Tibial nerve (tissue), 4 donors: ENCODE measurements at regions not wholly inside any gene's neighbourhood (a gene's known extent, or its start where the extent isn't known, plus 50 kb on each side); places are given as distances from the start of the nearest gene placed in this dataset.

Source experiments
- DNase-seq, 2 donors: peaks; one replicate each; pipeline ENCODE4 v3.0.0-alpha.2; 2019; ENCODE audit warnings: low spot score in 2 of 2
- H3K27ac ChIP-seq, 4 donors: fragments of 200-600 bp; sonication (generic) in 3 of 4; one replicate each; pipeline ENCODE4 v1.5.1; 2017 to 2019; ENCODE audit warnings: mild to moderate bottlenecking in 1 of 4
- H3K27me3 ChIP-seq, 2 donors: fragments of 200-600 bp; sonication (generic) in 1 of 2; one replicate each; pipeline versions ENCODE4 v1.5.1 to v1.6.0; 2017 to 2019
- H3K36me3 ChIP-seq, 3 donors: fragments of 200-600 bp; sonication (generic); one replicate each; pipeline ENCODE4 v1.5.1; 2018 to 2019
- H3K4me1 ChIP-seq, 4 donors: fragments of 200-600 bp; sonication (generic) in 3 of 4; one replicate each; pipeline ENCODE4 v1.5.1; 2017 to 2019
- H3K4me3 ChIP-seq, 4 donors: fragments of 200-600 bp; sonication (generic) in 3 of 4; one replicate each; pipeline ENCODE4 v1.5.1; 2017 to 2019; ENCODE audit warnings: mild to moderate bottlenecking in 1 of 4, moderate library complexity in 1 of 4
- H3K9me3 ChIP-seq, 4 donors: fragments of 200-600 bp; sonication (generic) in 3 of 4; one replicate each; pipeline ENCODE4 v1.5.1; 2017 to 2019
- EP300 ChIP-seq, 2 donors: sonication (generic); formaldehyde crosslinking; IDR thresholded peaks; one replicate each; pipeline ENCODE4 v1.6.1; 2017; ENCODE audit warnings: antibody characterized with exemption in 2 of 2, mild to moderate bottlenecking in 1 of 2
- POLR2A ChIP-seq, 2 donors: fragments of 450-650 bp; IDR thresholded peaks; one replicate each; pipeline ENCODE4 v1.6.1; 2017; ENCODE audit warnings: antibody characterized with exemption in 2 of 2, mild to moderate bottlenecking in 2 of 2, moderate library complexity in 2 of 2
- WGBS, 2 donors: methylation state at CpG; one replicate each; pipeline ENCODE4 v1.1.5; 2018; 5-methylcytosine and 5-hydroxymethylcytosine counted together
- TF ChIP-seq, protein P1 (sequence below), 5 experiments: fragments of 200-600 bp in 3 of 5; fragments of 450-650 bp in 2 of 5; sonication (generic) in 3 of 5; IDR thresholded peaks; one replicate each; pipeline ENCODE4 v1.5.1; 2016 to 2019; ENCODE audit warnings: antibody characterized with exemption in 5 of 5, mild to moderate bottlenecking in 3 of 5, moderate library complexity in 2 of 5

DNA sequence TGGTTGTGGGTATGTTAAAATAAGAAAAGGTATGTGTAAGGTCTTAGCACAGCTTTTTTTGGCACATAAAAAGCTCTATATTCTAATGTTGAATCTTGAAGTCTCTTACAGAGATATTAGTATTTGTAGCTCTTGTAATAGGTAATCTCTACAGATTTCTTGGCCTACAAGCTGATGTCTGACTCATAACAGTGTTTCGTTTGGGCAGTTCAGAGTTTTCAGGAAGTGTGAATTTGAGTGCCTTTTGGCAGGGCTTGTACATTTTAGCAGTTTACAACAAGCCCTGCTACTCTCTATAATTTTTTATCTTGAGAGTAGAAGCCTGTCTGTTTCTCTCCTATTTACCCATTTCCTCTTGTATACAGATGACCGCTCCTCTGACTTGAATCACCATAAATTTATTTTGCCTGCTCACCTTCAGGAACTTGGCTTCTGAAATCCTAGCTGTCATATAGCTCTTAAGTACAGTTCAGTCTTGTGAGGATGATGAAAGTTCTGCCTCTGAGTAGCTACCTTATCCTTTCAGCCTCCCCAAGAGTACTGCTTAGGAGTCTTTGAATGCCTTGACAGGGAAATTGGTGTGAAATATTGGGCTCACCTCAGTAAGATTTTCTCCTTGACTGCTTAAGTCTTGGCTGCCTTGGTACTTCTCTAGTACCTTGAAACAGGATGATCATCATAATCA lies 419.9 kb upstream of the RARB start:
- no peak for TF ChIP-seq EP300 (IDR thresholded peaks at IDR 0.05)
- TF ChIP-seq, protein P1, sequence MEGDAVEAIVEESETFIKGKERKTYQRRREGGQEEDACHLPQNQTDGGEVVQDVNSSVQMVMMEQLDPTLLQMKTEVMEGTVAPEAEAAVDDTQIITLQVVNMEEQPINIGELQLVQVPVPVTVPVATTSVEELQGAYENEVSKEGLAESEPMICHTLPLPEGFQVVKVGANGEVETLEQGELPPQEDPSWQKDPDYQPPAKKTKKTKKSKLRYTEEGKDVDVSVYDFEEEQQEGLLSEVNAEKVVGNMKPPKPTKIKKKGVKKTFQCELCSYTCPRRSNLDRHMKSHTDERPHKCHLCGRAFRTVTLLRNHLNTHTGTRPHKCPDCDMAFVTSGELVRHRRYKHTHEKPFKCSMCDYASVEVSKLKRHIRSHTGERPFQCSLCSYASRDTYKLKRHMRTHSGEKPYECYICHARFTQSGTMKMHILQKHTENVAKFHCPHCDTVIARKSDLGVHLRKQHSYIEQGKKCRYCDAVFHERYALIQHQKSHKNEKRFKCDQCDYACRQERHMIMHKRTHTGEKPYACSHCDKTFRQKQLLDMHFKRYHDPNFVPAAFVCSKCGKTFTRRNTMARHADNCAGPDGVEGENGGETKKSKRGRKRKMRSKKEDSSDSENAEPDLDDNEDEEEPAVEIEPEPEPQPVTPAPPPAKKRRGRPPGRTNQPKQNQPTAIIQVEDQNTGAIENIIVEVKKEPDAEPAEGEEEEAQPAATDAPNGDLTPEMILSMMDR (IDR thresholded peaks at IDR 0.05), result no peak
- no peak for TF ChIP-seq POLR2A (IDR thresholded peaks at IDR 0.05)
- H3K9me3 ChIP-seq, result no peaks in the 10 kb centered on the region
- no peak for DNase-seq
- no peaks in the 10 kb centered on the region for H3K27me3 ChIP-seq
- 60 to 72% methylated on average over 2 of the region's 2 CpGs for WGBS, 2 donors
- H3K4me3 ChIP-seq, result no peak overlapping the region
- H3K36me3 ChIP-seq, result no peaks in the 10 kb centered on the region
- H3K4me1 ChIP-seq, result peaks cover 0 to 4% (median 0%) of the 10 kb centered on the region in 4 donors
- peak overlapping the region in 1 of 4 donors; percentile 51 for H3K27ac ChIP-seq

GRCh38 chr3:25009665-25010064 lies 418.4 kb upstream of the RARB start:
- no peaks in the 10 kb centered on the region for H3K36me3 ChIP-seq
- TF ChIP-seq EP300 (IDR thresholded peaks at IDR 0.05), result peak in 1 of 2 donors; percentile 20
- TF ChIP-seq, protein P1 (IDR thresholded peaks at IDR 0.05), result no peak
- TF ChIP-seq POLR2A (IDR thresholded peaks at IDR 0.05), result no peak
- 61 to 62% methylated on average over 2 of the region's 2 CpGs for WGBS, 2 donors

DNA sequence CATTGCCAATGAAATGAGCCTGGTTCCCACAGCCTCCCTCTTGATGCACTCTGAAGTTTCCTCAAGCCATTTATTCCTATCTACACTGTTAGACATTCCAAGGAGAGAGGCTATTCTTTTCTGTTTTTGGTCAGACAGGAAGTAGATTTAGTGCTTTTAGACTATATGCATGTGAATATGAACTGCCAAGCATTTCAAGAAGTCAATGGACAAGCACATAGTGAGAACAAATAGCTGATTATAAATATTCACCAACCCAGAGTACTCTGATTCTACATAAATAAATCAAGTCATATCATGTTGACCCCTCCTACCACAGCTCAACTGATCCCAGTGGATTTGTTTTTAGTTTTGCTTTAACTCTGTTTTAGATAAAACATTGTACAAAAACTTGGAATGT lies 412.5 kb upstream of the RARB start:
- H3K4me3 ChIP-seq, result no peak overlapping the region
- no peaks in the 10 kb centered on the region for H3K9me3 ChIP-seq
- no peaks in the 10 kb centered on the region for H3K36me3 ChIP-seq
- TF ChIP-seq EP300 (IDR thresholded peaks at IDR 0.05) (no peak), POLR2A (IDR thresholded peaks at IDR 0.05) (no peak)
- TF ChIP-seq, protein P1 (IDR thresholded peaks at IDR 0.05), result no peak
- H3K27me3 ChIP-seq, result no peaks in the 10 kb centered on the region
- no peak overlapping the region for H3K27ac ChIP-seq
- DNase-seq, result no peak
- no peaks in the 10 kb centered on the region for H3K4me1 ChIP-seq

More at GRCh38 chr3:25009665-25010064, 418.4 kb upstream of the RARB start:
- no peak overlapping the region for H3K27ac ChIP-seq
- peaks cover 0 to 4% (median 0%) of the 10 kb centered on the region in 4 donors for H3K4me1 ChIP-seq
- H3K4me3 ChIP-seq, result no peak overlapping the region
- no peaks in the 10 kb centered on the region for H3K9me3 ChIP-seq
- H3K27me3 ChIP-seq, result no peaks in the 10 kb centered on the region
- no peak for DNase-seq

DNA sequence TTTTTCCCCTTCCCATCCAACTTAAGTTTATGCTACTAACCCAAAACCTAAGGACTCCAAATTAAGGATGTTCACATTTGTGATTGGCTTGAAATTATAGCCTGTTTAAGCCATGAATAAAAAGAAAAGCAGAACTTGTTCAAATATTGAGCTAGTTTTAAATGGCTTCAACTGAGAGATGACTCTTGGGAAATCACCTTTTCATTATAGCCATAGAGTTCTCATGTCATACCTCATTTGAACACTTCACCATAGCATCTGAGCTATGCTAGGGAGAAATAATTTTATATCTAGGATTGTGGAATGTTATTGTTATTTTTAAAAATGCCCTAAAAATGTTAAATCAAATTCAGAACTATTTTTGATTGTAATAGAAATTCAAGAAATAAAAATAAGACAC lies 409.2 kb upstream of the RARB start:
- TF ChIP-seq POLR2A (IDR thresholded peaks at IDR 0.05) (no peak), EP300 (IDR thresholded peaks at IDR 0.05) (no peak)
- TF ChIP-seq, protein P1 (IDR thresholded peaks at IDR 0.05), result no peak

GRCh38 chr3:25019506-25019905 lies 408.6 kb upstream of the RARB start:
- Histone ChIP-seq H3K9me3 (no peaks in the 10 kb centered on the region), H3K4me3 (no peak overlapping the region), H3K27ac (no peak overlapping the region), H3K4me1 (no peaks in the 10 kb centered on the region), H3K27me3 (no peaks in the 10 kb centered on the region), H3K36me3 (no peaks in the 10 kb centered on the region)
- no peak for DNase-seq
- TF ChIP-seq, protein P1 (IDR thresholded peaks at IDR 0.05), result no peak
- TF ChIP-seq EP300 (IDR thresholded peaks at IDR 0.05) (no peak), POLR2A (IDR thresholded peaks at IDR 0.05) (no peak)
- 81 to 82% methylated on average over 2 of the region's 2 CpGs for WGBS, 2 donors

More for the DNA sequence above, 409.2 kb upstream of the RARB start:
- H3K27ac ChIP-seq, result no peak overlapping the region
- H3K4me1 ChIP-seq, result no peaks in the 10 kb centered on the region
- no peak overlapping the region for H3K4me3 ChIP-seq
- no peak for DNase-seq
- no peaks in the 10 kb centered on the region for H3K9me3 ChIP-seq
- H3K27me3 ChIP-seq, result no peaks in the 10 kb centered on the region
- no peaks in the 10 kb centered on the region for H3K36me3 ChIP-seq
